SU-DHL-6 (cell line): ENCODE measurements at regions not wholly inside any gene's neighbourhood (a gene's known extent, or its start where the extent isn't known, plus 50 kb on each side); places are given as distances from the start of the nearest gene placed in this dataset.

Source experiments
- H2AFZ ChIP-seq: fragments of 200-600 bp; sonication (generic); 2 replicates; pipeline ENCODE4 v1.6.1; 2014; ENCODE audit warnings: low read depth, mild to moderate bottlenecking, moderate library complexity, mixed read lengths, antibody characterized with exemption, low read length; ENCODE audit not compliant: severe bottlenecking
- H3F3A ChIP-seq: fragments of 200-600 bp; shearing (Covaris generic); 2 replicates; pipeline ENCODE4 v1.6.0; 2016; ENCODE audit warnings: antibody characterized with exemption, mild to moderate bottlenecking; ENCODE audit not compliant: insufficient read depth
- H3K27ac ChIP-seq: fragments of 200-600 bp; sonication (generic); 2 replicates; pipeline ENCODE4 v1.5.1; 2016; ENCODE audit warnings: low read depth, mild to moderate bottlenecking, low read length, moderate library complexity, mixed read lengths
- H3K27me3 ChIP-seq: fragments of 200-600 bp; sonication (generic), shearing (Covaris generic); 2 replicates; pipeline ENCODE4 v1.6.0; 2014; ENCODE audit warnings: mild to moderate bottlenecking, low read length
- H3K36me3 ChIP-seq: fragments of 200-600 bp; sonication (generic); 2 replicates; pipeline ENCODE4 v1.6.1; 2014; ENCODE audit warnings: mild to moderate bottlenecking, low read length, mixed read lengths
- H3K4me2 ChIP-seq: fragments of 300-600, 200-600 bp; shearing (Covaris generic), sonication (generic); 2 replicates; pipeline ENCODE4 v1.6.0; 2014; ENCODE audit warnings: low read length, low read depth, mild to moderate bottlenecking; ENCODE audit not compliant: poor library complexity, severe bottlenecking
- H3K4me3 ChIP-seq: fragments of 200-600 bp; sonication (generic); 2 replicates; pipeline ENCODE4 v1.5.1; 2014; ENCODE audit warnings: antibody characterized with exemption, low read length, mild to moderate bottlenecking, mixed read lengths; ENCODE audit not compliant: insufficient read depth, poor library complexity, severe bottlenecking
- H3K79me2 ChIP-seq: fragments of 200-600 bp; sonication (generic); 2 replicates; pipeline ENCODE4 v1.6.1; 2014; ENCODE audit warnings: mild to moderate bottlenecking, low read length, moderate library complexity; ENCODE audit not compliant: insufficient read depth
- H3K9ac ChIP-seq: fragments of 200-600 bp; sonication (generic); 2 replicates; pipeline ENCODE4 v1.7.0; 2014; ENCODE audit warnings: mild to moderate bottlenecking, low read length
- H3K9me2 ChIP-seq: fragments of 200-600 bp; sonication (generic); replicated peaks from 2 replicates; pipeline ENCODE4 v1.6.1; 2014; ENCODE audit warnings: low read length; ENCODE audit not compliant: insufficient read depth
- H3K9me3 ChIP-seq: fragments of 200-600 bp; sonication (generic); 2 replicates; pipeline ENCODE4 v1.6.1; 2014; ENCODE audit warnings: low read length, mixed read lengths; ENCODE audit not compliant: insufficient read depth
- H4K20me1 ChIP-seq: fragments of 200-600 bp; sonication (generic); 2 replicates; pipeline ENCODE4 v1.6.1; 2014; ENCODE audit warnings: low read depth, mild to moderate bottlenecking, antibody characterized with exemption, low read length, moderate library complexity, mixed read lengths
- CTCF ChIP-seq: fragments of 200-600 bp; sonication (generic); IDR thresholded peaks from one replicate; pipeline ENCODE4 v1.5.1; 2017; ENCODE audit warnings: antibody characterized with exemption, mild to moderate bottlenecking, low read length, moderate library complexity; ENCODE audit not compliant: insufficient read depth, poor library complexity, severe bottlenecking
- EZH2phosphoT487 ChIP-seq: fragments of 200-600 bp; sonication (generic), shearing (Covaris generic); conservative IDR thresholded peaks from 2 replicates; pipeline ENCODE4 v1.6.1; 2018; ENCODE audit warnings: mild to moderate bottlenecking, antibody characterized with exemption, low read length, moderate library complexity, mixed read lengths

- H3F3A ChIP-seq, result no peaks in the 10 kb centered on the region
These were observed 100.0 kb upstream of the DIPK2B start for GRCh38 chrX:45300638-45301037.

GRCh38 chrX:45295259-45295986 lies 94.7 kb upstream of the DIPK2B start:
- TF ChIP-seq EZH2phosphoT487 (no peak), CTCF (no peak)
- Histone ChIP-seq H3K4me2 (no peak overlapping the region), H3K79me2 (no peaks in the 10 kb centered on the region), H3K9me3 (no peaks in the 10 kb centered on the region), H3K9ac (no peak overlapping the region), H3K27me3 (no peaks in the 10 kb centered on the region), H3K27ac (no peak overlapping the region), H4K20me1 (no peaks in the 10 kb centered on the region), H2AFZ (no peak overlapping the region), H3F3A (no peaks in the 10 kb centered on the region), H3K9me2 (no peaks in the 10 kb centered on the region), H3K36me3 (no peaks in the 10 kb centered on the region), H3K4me3 (no peak overlapping the region)

More at GRCh38 chrX:45300638-45301037, 100.0 kb upstream of the DIPK2B start:
- Histone ChIP-seq H2AFZ (no peak overlapping the region), H3K9me2 (no peaks in the 10 kb centered on the region), H3K79me2 (no peaks in the 10 kb centered on the region), H4K20me1 (no peaks in the 10 kb centered on the region), H3K4me2 (no peak overlapping the region), H3K9me3 (no peaks in the 10 kb centered on the region), H3K36me3 (no peaks in the 10 kb centered on the region), H3K27ac (no peak overlapping the region), H3K9ac (no peak overlapping the region), H3K4me3 (no peak overlapping the region), H3K27me3 (no peaks in the 10 kb centered on the region)
- TF ChIP-seq EZH2phosphoT487 (no peak), CTCF (no peak)

DNA sequence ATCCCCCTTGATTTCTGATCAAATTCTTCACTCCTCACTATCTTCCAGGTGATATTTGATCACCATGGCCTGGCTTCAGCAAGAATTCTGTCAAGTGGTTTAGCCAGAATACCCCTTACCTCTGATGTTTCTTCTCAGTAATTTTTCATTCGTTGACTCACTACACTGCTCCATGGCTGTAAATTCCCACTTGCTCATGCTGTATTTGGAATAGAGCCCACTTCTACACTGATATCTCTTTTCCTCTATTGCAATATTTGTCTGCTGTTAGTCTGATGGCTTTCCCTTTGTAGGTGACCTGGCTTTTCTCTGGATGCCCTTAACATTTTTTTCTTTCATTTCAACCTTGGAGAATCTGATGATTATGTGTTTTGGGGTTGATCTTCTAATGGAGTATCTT lies 73.9 kb upstream of the DIPK2B start:
- H3K9ac ChIP-seq, result no peak overlapping the region
- no peaks in the 10 kb centered on the region for H3K9me2 ChIP-seq
- no peaks in the 10 kb centered on the region for H3K79me2 ChIP-seq
- TF ChIP-seq EZH2phosphoT487 (no peak), CTCF (no peak)
- no peak overlapping the region for H3K27ac ChIP-seq
- no peaks in the 10 kb centered on the region for H3K27me3 ChIP-seq
- H3K36me3 ChIP-seq, result no peaks in the 10 kb centered on the region
- H3F3A ChIP-seq, result no peaks in the 10 kb centered on the region
- H3K4me2 ChIP-seq, result no peak overlapping the region
- H3K9me3 ChIP-seq, result no peaks in the 10 kb centered on the region
- H2AFZ ChIP-seq, result no peak overlapping the region
- no peaks in the 10 kb centered on the region for H4K20me1 ChIP-seq
- H3K4me3 ChIP-seq, result no peak overlapping the region
